KMS-11 (cell line): ENCODE measurements at regions not wholly inside any gene's neighbourhood (a gene's known extent, or its start where the extent isn't known, plus 50 kb on each side); places are given as distances from the start of the nearest gene placed in this dataset.

Experiments used
- H2AFZ ChIP-seq: fragments of 200-600 bp; sonication (generic); 2 replicates; pipeline ENCODE4 v1.6.1; 2016; ENCODE audit warnings: antibody characterized with exemption, mixed run types, low read depth
- H3K27ac ChIP-seq: fragments of 200-600 bp; sonication (generic); 2 replicates; pipeline ENCODE4 v1.6.1; 2016; ENCODE audit warnings: mild to moderate bottlenecking, mixed run types
- H3K27me3 ChIP-seq: fragments of 200-600 bp; sonication (generic); 2 replicates; pipeline ENCODE4 v1.6.1; 2017; ENCODE audit warnings: mild to moderate bottlenecking, low read depth, mixed run types, moderate library complexity; ENCODE audit not compliant: insufficient read depth
- H3K36me3 ChIP-seq: fragments of 200-600 bp; sonication (generic); 2 replicates; pipeline ENCODE4 v1.6.1; 2017; ENCODE audit warnings: mild to moderate bottlenecking, mixed run types; ENCODE audit not compliant: insufficient read depth
- H3K4me1 ChIP-seq: fragments of 200-600 bp; sonication (generic); 2 replicates; pipeline ENCODE4 v1.6.1; 2016; ENCODE audit warnings: mild to moderate bottlenecking, low read depth, mixed run types; ENCODE audit not compliant: poor library complexity, severe bottlenecking
- H3K4me2 ChIP-seq: fragments of 200-600 bp; sonication (generic); 2 replicates; pipeline ENCODE4 v1.7.0; 2016; ENCODE audit warnings: mild to moderate bottlenecking, mixed run types
- H3K4me3 ChIP-seq: fragments of 200-600 bp; sonication (generic); IDR thresholded peaks from 2 replicates; pipeline ENCODE4 v1.6.1; 2017; ENCODE audit warnings: low read depth, low read length, mixed read lengths; ENCODE audit not compliant: insufficient read depth
- H3K79me2 ChIP-seq: fragments of 200-600 bp; sonication (generic); 2 replicates; pipeline ENCODE4 v1.6.1; 2016; ENCODE audit warnings: low read depth, mixed run types; ENCODE audit not compliant: insufficient read depth
- H3K9ac ChIP-seq: fragments of 200-600 bp; sonication (generic); 2 replicates; pipeline ENCODE4 v1.6.1; 2016; ENCODE audit warnings: mild to moderate bottlenecking, mixed run types
- H4K20me1 ChIP-seq: fragments of 200-600 bp; sonication (generic); 2 replicates; pipeline ENCODE4 v1.6.1; 2016; ENCODE audit warnings: mild to moderate bottlenecking, mixed run types; ENCODE audit not compliant: insufficient read depth
- TF ChIP-seq, protein P1 (sequence below): fragments of 200-600 bp; sonication (generic); conservative IDR thresholded peaks from 2 replicates; pipeline ENCODE4 v1.6.1; 2017; ENCODE audit warnings: low read depth, mild to moderate bottlenecking, antibody characterized with exemption, low read length, moderate library complexity, mixed read lengths

DNA sequence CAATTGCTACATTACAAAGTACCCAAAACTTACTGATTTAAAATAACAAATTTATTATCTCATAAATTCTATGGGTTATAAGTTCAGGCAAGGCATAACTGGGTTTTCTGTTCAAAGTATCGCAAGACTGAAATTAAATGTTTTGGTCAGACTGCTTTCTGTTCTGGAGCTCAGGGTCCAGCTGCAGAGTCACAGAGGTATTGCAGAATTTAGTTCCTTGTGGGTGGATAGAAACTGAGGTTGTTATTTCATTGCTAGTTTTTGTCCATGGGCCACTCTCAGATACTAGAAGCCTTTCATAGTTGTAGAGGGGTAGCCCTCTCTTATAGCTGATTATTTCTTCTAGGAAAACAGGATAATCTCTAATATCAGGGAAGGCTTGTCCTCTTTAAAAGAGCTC lies 467.9 kb downstream of the TRHDE start:
- TF ChIP-seq, protein P1, sequence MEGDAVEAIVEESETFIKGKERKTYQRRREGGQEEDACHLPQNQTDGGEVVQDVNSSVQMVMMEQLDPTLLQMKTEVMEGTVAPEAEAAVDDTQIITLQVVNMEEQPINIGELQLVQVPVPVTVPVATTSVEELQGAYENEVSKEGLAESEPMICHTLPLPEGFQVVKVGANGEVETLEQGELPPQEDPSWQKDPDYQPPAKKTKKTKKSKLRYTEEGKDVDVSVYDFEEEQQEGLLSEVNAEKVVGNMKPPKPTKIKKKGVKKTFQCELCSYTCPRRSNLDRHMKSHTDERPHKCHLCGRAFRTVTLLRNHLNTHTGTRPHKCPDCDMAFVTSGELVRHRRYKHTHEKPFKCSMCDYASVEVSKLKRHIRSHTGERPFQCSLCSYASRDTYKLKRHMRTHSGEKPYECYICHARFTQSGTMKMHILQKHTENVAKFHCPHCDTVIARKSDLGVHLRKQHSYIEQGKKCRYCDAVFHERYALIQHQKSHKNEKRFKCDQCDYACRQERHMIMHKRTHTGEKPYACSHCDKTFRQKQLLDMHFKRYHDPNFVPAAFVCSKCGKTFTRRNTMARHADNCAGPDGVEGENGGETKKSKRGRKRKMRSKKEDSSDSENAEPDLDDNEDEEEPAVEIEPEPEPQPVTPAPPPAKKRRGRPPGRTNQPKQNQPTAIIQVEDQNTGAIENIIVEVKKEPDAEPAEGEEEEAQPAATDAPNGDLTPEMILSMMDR, result no peak
- H3K36me3 ChIP-seq, result no peaks in the 10 kb centered on the region
- no peak overlapping the region for H2AFZ ChIP-seq
- H3K4me2 ChIP-seq, result no peak overlapping the region
- no peaks in the 10 kb centered on the region for H3K4me1 ChIP-seq
- H3K27ac ChIP-seq, result no peak overlapping the region
- no peaks in the 10 kb centered on the region for H3K79me2 ChIP-seq
- H3K9ac ChIP-seq, result no peak overlapping the region
- H4K20me1 ChIP-seq, result no peaks in the 10 kb centered on the region
- no peaks in the 10 kb centered on the region for H3K27me3 ChIP-seq
- H3K4me3 ChIP-seq, result no peak overlapping the region

DNA sequence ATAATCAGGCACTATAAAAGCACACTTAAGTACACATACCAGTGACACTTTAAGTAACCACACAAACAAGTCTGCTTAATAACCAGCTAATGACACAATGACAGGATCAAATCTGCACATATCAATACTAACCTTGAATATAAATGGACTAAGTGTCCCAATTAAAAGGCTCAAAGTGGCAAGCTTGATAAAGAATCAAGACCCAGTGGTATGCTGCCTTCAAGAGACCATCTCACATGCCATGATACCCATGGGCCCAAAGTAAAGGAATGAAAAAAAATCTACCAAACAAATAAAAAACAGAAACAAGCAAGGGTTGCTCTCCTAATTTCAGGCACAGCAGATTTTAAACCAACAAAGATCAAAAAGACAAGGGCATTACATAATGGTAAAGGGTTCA lies 470.4 kb downstream of the TRHDE start:
- no peaks in the 10 kb centered on the region for H4K20me1 ChIP-seq
- H3K27me3 ChIP-seq, result no peaks in the 10 kb centered on the region
- H3K27ac ChIP-seq, result no peak overlapping the region
- H3K4me1 ChIP-seq, result no peaks in the 10 kb centered on the region
- H3K36me3 ChIP-seq, result no peaks in the 10 kb centered on the region
- no peak overlapping the region for H3K4me2 ChIP-seq
- no peak overlapping the region for H3K4me3 ChIP-seq
- H3K9ac ChIP-seq, result no peak overlapping the region
- TF ChIP-seq, protein P1, result no peak
- no peak overlapping the region for H2AFZ ChIP-seq
- H3K79me2 ChIP-seq, result no peaks in the 10 kb centered on the region

DNA sequence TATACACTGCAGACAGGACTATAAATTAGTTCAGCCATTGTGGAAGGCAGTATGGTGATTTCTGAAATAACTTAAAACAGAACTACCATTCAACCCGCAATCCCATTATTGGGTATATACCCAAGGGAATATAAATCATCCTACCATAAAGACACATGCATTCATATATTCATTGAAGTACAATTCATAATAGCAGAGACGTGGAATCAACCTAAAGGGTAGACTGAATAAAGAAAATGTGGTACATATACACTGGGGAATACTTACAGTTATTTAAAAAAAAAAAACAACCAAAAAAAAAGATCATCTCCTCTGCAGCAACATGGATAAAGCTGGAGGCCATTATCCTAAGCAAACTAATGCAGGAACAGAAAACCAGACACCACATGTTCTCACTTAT lies 473.9 kb downstream of the TRHDE start:
- Histone ChIP-seq H3K4me3 (no peak overlapping the region), H3K27ac (no peak overlapping the region), H3K4me1 (no peaks in the 10 kb centered on the region), H2AFZ (no peak overlapping the region), H3K4me2 (no peak overlapping the region), H4K20me1 (no peaks in the 10 kb centered on the region), H3K79me2 (no peaks in the 10 kb centered on the region), H3K27me3 (no peaks in the 10 kb centered on the region), H3K36me3 (no peaks in the 10 kb centered on the region), H3K9ac (no peak overlapping the region)
- TF ChIP-seq, protein P1, result no peak

DNA sequence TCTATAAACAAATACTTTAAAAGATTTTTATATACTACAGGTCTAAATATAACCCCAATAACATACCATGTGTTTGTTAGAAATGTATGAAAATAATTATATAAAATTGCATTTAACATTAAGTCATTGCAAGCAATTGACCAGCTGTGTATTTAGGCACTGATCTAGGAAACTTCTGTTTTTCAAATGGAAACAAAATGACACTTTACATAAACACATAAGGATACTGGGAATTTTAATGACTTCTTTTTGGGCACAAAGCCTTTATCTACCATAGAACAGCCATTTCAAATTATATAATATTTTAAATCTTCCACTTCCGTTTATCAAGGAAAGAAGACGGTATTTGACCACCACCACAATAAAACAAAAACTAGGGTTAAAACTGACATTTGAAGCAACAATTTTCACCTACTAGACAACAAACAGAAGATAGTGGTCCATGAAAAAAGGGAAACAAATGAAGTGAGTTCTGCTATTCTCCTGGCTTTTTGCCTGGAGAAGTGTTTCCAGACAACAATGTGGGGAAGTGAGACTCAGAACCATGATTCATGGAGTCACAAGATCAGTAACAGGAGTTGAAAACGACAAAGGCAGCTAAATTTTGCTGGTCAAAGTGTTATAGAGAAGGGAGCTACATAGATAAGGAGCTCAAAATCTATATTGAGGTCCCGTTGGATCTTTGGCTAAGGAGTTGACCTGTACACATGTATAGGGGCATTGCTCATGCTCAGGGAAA lies 475.1 kb downstream of the TRHDE start:
- Histone ChIP-seq H2AFZ (no peak overlapping the region), H4K20me1 (no peaks in the 10 kb centered on the region), H3K4me3 (no peak overlapping the region), H3K4me1 (no peaks in the 10 kb centered on the region), H3K9ac (no peak overlapping the region), H3K27ac (no peak overlapping the region), H3K36me3 (no peaks in the 10 kb centered on the region), H3K27me3 (no peaks in the 10 kb centered on the region), H3K79me2 (no peaks in the 10 kb centered on the region), H3K4me2 (no peak overlapping the region)
- TF ChIP-seq, protein P1, result no peak
